ENCODE measurements at regions not wholly inside any gene's neighbourhood (a gene's known extent, or its start where the extent isn't known, plus 50 kb on each side); places are given as distances from the start of the nearest gene placed in this dataset.

DNA sequence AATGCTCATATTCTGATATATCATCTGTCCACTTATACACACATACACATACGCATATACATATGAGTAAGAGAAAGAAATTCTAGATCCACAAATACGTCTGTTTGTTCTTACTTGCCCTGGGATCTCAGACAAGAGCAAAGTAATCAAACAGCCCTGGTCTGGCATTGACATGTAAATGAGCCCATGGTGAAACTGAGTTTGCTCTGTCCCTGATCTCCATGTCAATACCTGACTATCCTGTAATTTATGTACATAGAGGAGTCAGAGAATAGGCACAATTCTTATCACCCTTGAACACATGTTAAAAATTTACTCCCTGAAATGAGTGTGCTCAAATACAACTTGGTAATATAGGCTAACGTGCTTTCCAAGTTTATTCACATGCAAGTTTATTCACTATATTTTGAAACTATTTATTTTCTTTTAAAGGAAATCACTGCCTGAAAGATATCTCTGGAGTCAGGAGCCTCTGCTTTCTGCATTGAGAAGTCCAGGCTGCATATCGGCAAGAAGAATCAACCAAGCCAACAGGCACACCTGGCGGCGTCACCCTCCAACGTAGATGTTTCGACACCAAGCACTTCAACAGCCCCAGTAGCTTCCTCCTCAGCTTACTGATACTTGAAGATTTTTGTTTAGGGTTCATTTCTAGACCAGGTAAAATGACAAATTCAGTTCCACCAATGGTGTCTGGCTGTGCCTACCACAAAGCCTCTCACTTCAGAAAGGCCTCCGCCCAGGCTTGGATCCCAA is 100.6 kb downstream of the CMPK2 start:
- TF ChIP-seq, protein P1, sequence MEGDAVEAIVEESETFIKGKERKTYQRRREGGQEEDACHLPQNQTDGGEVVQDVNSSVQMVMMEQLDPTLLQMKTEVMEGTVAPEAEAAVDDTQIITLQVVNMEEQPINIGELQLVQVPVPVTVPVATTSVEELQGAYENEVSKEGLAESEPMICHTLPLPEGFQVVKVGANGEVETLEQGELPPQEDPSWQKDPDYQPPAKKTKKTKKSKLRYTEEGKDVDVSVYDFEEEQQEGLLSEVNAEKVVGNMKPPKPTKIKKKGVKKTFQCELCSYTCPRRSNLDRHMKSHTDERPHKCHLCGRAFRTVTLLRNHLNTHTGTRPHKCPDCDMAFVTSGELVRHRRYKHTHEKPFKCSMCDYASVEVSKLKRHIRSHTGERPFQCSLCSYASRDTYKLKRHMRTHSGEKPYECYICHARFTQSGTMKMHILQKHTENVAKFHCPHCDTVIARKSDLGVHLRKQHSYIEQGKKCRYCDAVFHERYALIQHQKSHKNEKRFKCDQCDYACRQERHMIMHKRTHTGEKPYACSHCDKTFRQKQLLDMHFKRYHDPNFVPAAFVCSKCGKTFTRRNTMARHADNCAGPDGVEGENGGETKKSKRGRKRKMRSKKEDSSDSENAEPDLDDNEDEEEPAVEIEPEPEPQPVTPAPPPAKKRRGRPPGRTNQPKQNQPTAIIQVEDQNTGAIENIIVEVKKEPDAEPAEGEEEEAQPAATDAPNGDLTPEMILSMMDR (conservative IDR thresholded peaks at IDR 0.05; ENCODE audit: low read depth, low read length): no peak
- DNase-seq (ENCODE audit: low read depth): no peak
- no peak overlapping the region for H3K4me3 ChIP-seq (ENCODE audit: low read depth, low read length)

DNA sequence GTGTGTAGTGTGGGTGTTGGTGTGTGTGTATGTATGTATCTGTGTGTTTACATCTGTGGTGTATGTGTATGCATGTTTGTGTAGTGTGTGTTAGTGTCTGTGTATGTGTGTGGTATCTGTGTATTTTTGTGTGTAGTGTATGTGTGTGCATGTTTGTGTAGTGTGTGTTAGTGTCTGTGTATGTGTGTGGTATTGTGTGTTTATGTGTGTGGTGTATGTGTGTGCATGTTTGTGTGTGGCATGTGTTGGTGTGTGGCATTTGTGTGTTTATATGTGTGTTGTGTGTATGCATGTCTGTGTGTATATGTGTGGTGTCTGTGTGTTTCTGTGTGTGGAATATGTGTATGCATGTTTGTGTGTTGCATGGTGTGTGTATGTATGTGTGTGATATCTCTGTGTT is 96.4 kb downstream of the CMPK2 start:
- TF ChIP-seq, protein P1 (conservative IDR thresholded peaks at IDR 0.05; ENCODE audit: low read depth, low read length): no peak
- no peak overlapping the region for H3K4me3 ChIP-seq (ENCODE audit: low read depth, low read length)
- no peak for DNase-seq (ENCODE audit: low read depth)

GRCh38 chr2:6770006-6770405 is 95.7 kb downstream of the CMPK2 start:
- H3K4me3 ChIP-seq (ENCODE audit: low read depth, low read length): no peak overlapping the region
- TF ChIP-seq, protein P1 (conservative IDR thresholded peaks at IDR 0.05; ENCODE audit: low read depth, low read length): no peak
- DNase-seq (ENCODE audit: low read depth): no peak

DNA sequence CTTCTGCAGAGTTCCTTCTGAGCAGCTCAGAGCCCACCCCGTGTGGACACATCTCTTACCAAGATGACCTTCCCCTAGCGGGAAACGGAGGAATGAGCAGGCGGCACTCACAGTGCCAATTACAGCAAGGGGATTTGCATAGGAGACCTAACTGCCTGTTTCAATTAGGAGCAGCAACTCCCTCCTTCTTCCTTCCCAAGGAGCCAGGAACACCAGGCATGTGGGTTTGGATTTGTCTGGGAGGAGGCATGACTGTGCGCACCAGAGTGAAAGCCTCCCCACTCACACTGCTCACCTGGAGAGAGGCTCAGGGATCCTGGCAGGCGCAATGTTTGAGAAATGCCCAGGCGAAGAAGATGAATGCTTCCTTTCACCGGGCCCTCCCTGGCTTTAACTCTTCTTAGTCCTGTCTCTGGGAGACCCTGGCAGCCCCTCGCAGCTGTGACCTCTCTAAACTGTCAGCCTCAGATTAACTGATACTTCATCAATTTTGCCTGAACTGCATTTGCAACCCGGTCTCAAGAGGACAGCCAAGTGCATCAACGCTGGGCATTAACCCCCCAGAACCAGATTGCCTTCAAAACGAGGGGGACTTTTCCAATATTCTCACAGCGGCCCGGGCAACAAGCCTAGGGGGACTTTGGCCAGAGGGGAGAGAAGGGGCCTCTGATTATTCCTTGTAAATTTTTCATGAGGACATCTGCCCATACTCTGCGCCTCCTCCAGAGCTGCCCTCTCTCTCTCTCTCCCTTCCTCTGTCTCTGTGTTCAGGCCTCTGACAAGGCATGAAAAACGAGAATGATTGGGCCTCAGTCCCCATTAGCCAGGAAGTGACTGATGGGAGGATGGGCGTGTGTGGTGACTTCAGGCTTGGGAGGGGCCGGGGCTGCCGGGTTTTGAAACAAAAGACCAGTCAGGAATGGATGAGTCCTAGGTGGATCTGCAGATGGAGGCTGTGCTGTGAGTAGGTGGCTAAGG is 93.8 kb downstream of the CMPK2 start:
- DNase-seq (ENCODE audit: low read depth): no peak
- TF ChIP-seq, protein P1 (conservative IDR thresholded peaks at IDR 0.05; ENCODE audit: low read depth, low read length): no peak
- H3K4me3 ChIP-seq (ENCODE audit: low read depth, low read length): no peak overlapping the region

- peak; percentile 42 for DNase-seq (ENCODE audit: low read depth)
- no peak overlapping the region for H3K4me3 ChIP-seq (ENCODE audit: low read depth, low read length)
- TF ChIP-seq, protein P1 (conservative IDR thresholded peaks at IDR 0.05; ENCODE audit: low read depth, low read length): peak; percentile 97
Observed at GRCh38 chr2:6773007-6773693, 92.6 kb downstream of the CMPK2 start.

DNA sequence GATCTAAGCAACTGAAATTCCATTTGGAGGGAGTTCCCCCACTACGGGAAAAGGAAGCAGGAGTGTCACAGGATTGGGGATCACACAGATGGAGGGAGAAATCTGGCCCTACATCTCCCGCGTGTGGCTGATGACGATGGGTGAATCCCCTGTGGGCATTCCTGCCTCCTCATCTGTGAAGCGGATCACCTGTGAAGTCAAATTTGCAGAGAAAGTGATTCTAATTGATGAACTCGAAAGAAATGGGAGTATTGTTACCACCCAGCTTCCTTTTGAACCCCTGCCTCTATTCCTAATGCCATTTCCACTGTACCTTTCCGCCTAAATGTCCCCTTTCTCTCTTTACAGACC is 92.0 kb downstream of the CMPK2 start:
- no peak overlapping the region for H3K4me3 ChIP-seq (ENCODE audit: low read depth, low read length)
- TF ChIP-seq, protein P1 (conservative IDR thresholded peaks at IDR 0.05; ENCODE audit: low read depth, low read length): no peak
- DNase-seq (ENCODE audit: low read depth): no peak

Data from choroid plexus epithelial cell (primary cell).